Spleen (tissue), 11 donors: ENCODE measurements at regions not wholly inside any gene's neighbourhood (a gene's known extent, or its start where the extent isn't known, plus 50 kb on each side); places are given as distances from the start of the nearest gene placed in this dataset.
A peak's percentile ranks its signal among the peaks of the same experiment; 100 is the strongest.

Experiments used
- DNase-seq: peaks from one replicate; pipeline ENCODE4 v3.0.0-alpha.2; 2020
- H3K27ac ChIP-seq, 8 donors: fragments of 200-600 bp; sonication (generic) in 7 of 8; 1 replicate in 4 of 8; 2 replicates in 4 of 8; pipeline versions ENCODE4 v1.5.0 to v1.8.0; 2016 to 2021; ENCODE audit warnings: inconsistent platforms in 4 of 8, mild to moderate bottlenecking in 4 of 8, moderate library complexity in 1 of 8
- H3K27me3 ChIP-seq, 7 donors: fragments of 200-600 bp; sonication (generic) in 6 of 7; replicated peaks in 1 of 7; 1 replicate in 4 of 7; 2 replicates in 3 of 7; pipeline versions ENCODE4 v1.5.0 to v1.8.0; 2016 to 2021; ENCODE audit warnings: inconsistent platforms in 3 of 7, mild to moderate bottlenecking in 1 of 7
- H3K36me3 ChIP-seq, 6 donors: fragments of 200-600 bp; sonication (generic) in 5 of 6; 1 replicate in 4 of 6; 2 replicates in 2 of 6; pipeline versions ENCODE4 v1.5.0 to v1.8.0; 2016 to 2021; ENCODE audit warnings: inconsistent platforms in 2 of 6
- H3K4me1 ChIP-seq, 6 donors: fragments of 200-600 bp; sonication (generic) in 5 of 6; 1 replicate in 3 of 6; 2 replicates in 3 of 6; pipeline versions ENCODE4 v1.5.0 to v1.8.0; 2016 to 2021; ENCODE audit warnings: inconsistent platforms in 3 of 6
- H3K4me3 ChIP-seq, 8 donors: fragments of 200-600 bp; sonication (generic) in 7 of 8; 1 replicate in 4 of 8; 2 replicates in 4 of 8; pipeline versions ENCODE4 v1.5.0 to v1.8.0; 2016 to 2021; ENCODE audit warnings: inconsistent platforms in 4 of 8, mild to moderate bottlenecking in 4 of 8, moderate library complexity in 2 of 8
- H3K9me3 ChIP-seq, 8 donors: fragments of 200-600 bp; sonication (generic) in 7 of 8; 1 replicate in 4 of 8; 2 replicates in 4 of 8; pipeline versions ENCODE4 v1.5.0 to v1.8.0; 2016 to 2021; ENCODE audit warnings: inconsistent platforms in 4 of 8
- CTCF ChIP-seq, 11 experiments: fragments of 200-600 bp in 7 of 11; fragments of 450-650 bp in 4 of 11; sonication (generic) in 4 of 11; IDR thresholded peaks in 8 of 11; conservative IDR thresholded peaks in 3 of 11; 1 replicate in 7 of 11; 2 replicates in 4 of 11; pipeline versions ENCODE4 v1.4.0 to v1.8.0; 2016 to 2021; ENCODE audit warnings: antibody characterized with exemption in 11 of 11, inconsistent platforms in 4 of 11, mild to moderate bottlenecking in 1 of 11
- POLR2A ChIP-seq, 3 donors: fragments of 450-650 bp; IDR thresholded peaks; one replicate each; pipeline ENCODE4 v1.5.1; 2017; ENCODE audit warnings: antibody characterized with exemption in 3 of 3, mild to moderate bottlenecking in 1 of 3
- POLR2AphosphoS5 ChIP-seq, 3 donors: sonication (generic); formaldehyde crosslinking; IDR thresholded peaks; one replicate each; pipeline ENCODE4 v1.5.1; 2017; ENCODE audit warnings: antibody characterized with exemption in 3 of 3
- WGBS, 5 donors: extraction: QIAGEN DNeasy Blood & Tissue Kit in 3 of 5; methylation state at CpG; one replicate each; pipeline versions ENCODE4 v1.1.5 to v1.1.7; 2013 to 2018; 5-methylcytosine and 5-hydroxymethylcytosine counted together
- intact Hi-C: fragments of 100-400 bp; cut with DNase I; formaldehyde crosslinking; loops from one replicate; pipeline ENCODE4 v1.15.0; 2023; ENCODE audit warnings: low total_unique reads
- donor health status: healthy with polysubstance abuse.
- donor health status: DM: no; HTN: no; CAD: no; lungs with moderate emphysema.
- donor health status: DM: no; HTN: no; CAD: no.
- donor health status: Bipolar disorder and iron deficiency.
- donor health status: healthy.
- donor health status: DM: no; HTN: no; CAD: no.
- donor health status: DM: yes; HTN: yes; CAD: no.

- Histone ChIP-seq H3K27me3 (no peaks in the 10 kb centered on the region), H3K27ac (peak overlapping the region in 6 of 8 donors; percentile 48 to 75 (median 70)), H3K36me3 (no peaks in the 10 kb centered on the region), H3K4me1 (no peaks in the 10 kb centered on the region), H3K9me3 (peaks cover 0 to 11% (median 0%) of the 10 kb centered on the region in 8 donors), H3K4me3 (no peak overlapping the region)
- DNase-seq: no peak
- TF ChIP-seq POLR2A (IDR thresholded peaks at IDR 0.05) (no peak), POLR2AphosphoS5 (IDR thresholded peaks at IDR 0.05) (no peak), CTCF (IDR thresholded peaks at IDR 0.05 in 8 of 11, conservative IDR thresholded peaks at IDR 0.05 in 3 of 11) (no peak)
- intact Hi-C loops: no loop called here
- WGBS, 5 donors: 57 to 84% (median 77%) methylated on average over 2 of the region's 2 CpGs
These were observed 66.1 kb upstream of the GALNT15 start for GRCh38 chr3:16108424-16108823.

- H3K27ac ChIP-seq: peak overlapping the region in 7 of 8 donors; percentile 19 to 75 (median 68)
- H3K27me3 ChIP-seq: no peaks in the 10 kb centered on the region
- WGBS, 5 donors: 57 to 81% (median 67%) methylated on average over 3 of the region's 3 CpGs
- H3K9me3 ChIP-seq: peaks cover 0 to 11% (median 0%) of the 10 kb centered on the region in 8 donors
- H3K4me1 ChIP-seq: no peaks in the 10 kb centered on the region
- H3K4me3 ChIP-seq: no peak overlapping the region
- no peaks in the 10 kb centered on the region for H3K36me3 ChIP-seq
- no peak for TF ChIP-seq POLR2A (IDR thresholded peaks at IDR 0.05)
- peak in 2 of 3 donors; percentile 33 to 59 for TF ChIP-seq POLR2AphosphoS5 (IDR thresholded peaks at IDR 0.05)
- DNase-seq: no peak
- intact Hi-C loops: loop anchor here (5.0 kb wide), 1 partner anchor 58 kb away; no protein-coding TSS in a partner anchor
These were observed 64.6 kb upstream of the GALNT15 start for GRCh38 chr3:16109929-16110328.

GRCh38 chr3:16112910-16113504 lies 61.5 kb upstream of the GALNT15 start:
- Histone ChIP-seq H3K4me1 (no peaks in the 10 kb centered on the region), H3K27ac (peak overlapping the region in 7 of 8 donors; percentile 2 to 79 (median 70)), H3K4me3 (no peak overlapping the region), H3K36me3 (no peaks in the 10 kb centered on the region), H3K27me3 (no peaks in the 10 kb centered on the region), H3K9me3 (peaks cover 0 to 11% (median 0%) of the 10 kb centered on the region in 8 donors)
- no peak for TF ChIP-seq POLR2AphosphoS5 (IDR thresholded peaks at IDR 0.05)
- TF ChIP-seq CTCF (IDR thresholded peaks at IDR 0.05 in 8 of 11, conservative IDR thresholded peaks at IDR 0.05 in 3 of 11): no peak
- no peak for TF ChIP-seq POLR2A (IDR thresholded peaks at IDR 0.05)
- no peak for DNase-seq
- intact Hi-C loops: loop anchor here (5.0 kb wide), 1 partner anchor 61 kb away; no protein-coding TSS in a partner anchor
- WGBS, 5 donors: 64 to 85% (median 75%) methylated on average over 1 of the region's 1 CpG

- Histone ChIP-seq H3K9me3 (peaks cover 0 to 11% (median 0%) of the 10 kb centered on the region in 8 donors), H3K27me3 (no peaks in the 10 kb centered on the region), H3K4me1 (no peaks in the 10 kb centered on the region), H3K27ac (peak overlapping the region in 7 of 8 donors; percentile 2 to 79 (median 70)), H3K4me3 (no peak overlapping the region), H3K36me3 (no peaks in the 10 kb centered on the region)
- intact Hi-C loops: loop anchor here (5.0 kb wide), 1 partner anchor 61 kb away; no protein-coding TSS in a partner anchor
- 79 to 99% (median 98%) methylated on average over 3 of the region's 3 CpGs for WGBS, 5 donors
- no peak for DNase-seq
- TF ChIP-seq CTCF (IDR thresholded peaks at IDR 0.05 in 8 of 11, conservative IDR thresholded peaks at IDR 0.05 in 3 of 11) (no peak), POLR2AphosphoS5 (IDR thresholded peaks at IDR 0.05) (no peak), POLR2A (IDR thresholded peaks at IDR 0.05) (no peak)
These were observed 60.8 kb upstream of the GALNT15 start for GRCh38 chr3:16113704-16114103.
